NCI-H2029 (cell line): ENCODE measurements at regions not wholly inside any gene's neighbourhood (a gene's known extent, or its start where the extent isn't known, plus 50 kb on each side); places are given as distances from the start of the nearest gene placed in this dataset.

Experiments
- DNase-seq: peaks from one replicate; lab custom pipeline; 2025; lab: John Stamatoyannopoulos, UW

GRCh38 chr11:93075782-93076181, 106.3 kb downstream of the MTNR1B start:
- no peak for DNase-seq

- peak; percentile 13 for DNase-seq
Observed at GRCh38 chr11:93080146-93080759, 110.8 kb downstream of the MTNR1B start.

- DNase-seq, result no peak
Observed at GRCh38 chr11:93081694-93082093, 112.2 kb downstream of the MTNR1B start.

- no peak for DNase-seq
Observed at GRCh38 chr11:93082900-93083299, 113.4 kb downstream of the MTNR1B start.

- no peak for DNase-seq
Observed at GRCh38 chr11:93084727-93085505, 112.9 kb downstream of the SLC36A4 start.

GRCh38 chr11:93089474-93090102, 108.2 kb downstream of the SLC36A4 start:
- no peak for DNase-seq
